Neural progenitor cell (in vitro differentiated cells): ENCODE measurements at regions not wholly inside any gene's neighbourhood (a gene's known extent, or its start where the extent isn't known, plus 50 kb on each side); places are given as distances from the start of the nearest gene placed in this dataset.

Experiments
- EZH2 ChIP-seq: fragments of 200-600 bp; sonication (generic); IDR thresholded peaks from 2 replicates; pipeline ENCODE4 v1.6.1; 2017; ENCODE audit warnings: antibody characterized with exemption, mild to moderate bottlenecking, moderate library complexity
- TF ChIP-seq, protein P1 (sequence below): fragments of 200-600 bp; sonication (generic); IDR thresholded peaks from 2 replicates; pipeline ENCODE4 v1.5.1; 2017; ENCODE audit warnings: antibody characterized with exemption, mild to moderate bottlenecking

DNA sequence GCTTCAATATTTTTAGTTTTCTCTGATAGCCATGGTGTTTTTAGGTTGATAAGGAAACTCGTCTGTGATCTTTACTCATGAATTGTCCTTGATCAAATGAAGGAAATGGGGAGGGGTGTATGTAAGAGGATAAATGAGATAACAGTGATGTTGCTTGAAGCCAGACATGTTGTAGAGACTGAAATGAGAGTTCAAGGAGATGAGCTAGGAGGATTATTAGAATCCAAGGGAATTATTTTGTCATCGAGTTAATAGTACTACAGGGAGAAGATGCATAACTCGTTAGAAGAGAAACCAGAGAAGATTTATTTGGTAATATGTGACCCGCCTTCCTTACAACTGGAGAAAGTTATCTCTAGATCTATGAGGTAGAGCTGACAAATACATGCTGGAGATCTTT, 371.3 kb upstream of the DDHD1 start:
- TF ChIP-seq, protein P1, sequence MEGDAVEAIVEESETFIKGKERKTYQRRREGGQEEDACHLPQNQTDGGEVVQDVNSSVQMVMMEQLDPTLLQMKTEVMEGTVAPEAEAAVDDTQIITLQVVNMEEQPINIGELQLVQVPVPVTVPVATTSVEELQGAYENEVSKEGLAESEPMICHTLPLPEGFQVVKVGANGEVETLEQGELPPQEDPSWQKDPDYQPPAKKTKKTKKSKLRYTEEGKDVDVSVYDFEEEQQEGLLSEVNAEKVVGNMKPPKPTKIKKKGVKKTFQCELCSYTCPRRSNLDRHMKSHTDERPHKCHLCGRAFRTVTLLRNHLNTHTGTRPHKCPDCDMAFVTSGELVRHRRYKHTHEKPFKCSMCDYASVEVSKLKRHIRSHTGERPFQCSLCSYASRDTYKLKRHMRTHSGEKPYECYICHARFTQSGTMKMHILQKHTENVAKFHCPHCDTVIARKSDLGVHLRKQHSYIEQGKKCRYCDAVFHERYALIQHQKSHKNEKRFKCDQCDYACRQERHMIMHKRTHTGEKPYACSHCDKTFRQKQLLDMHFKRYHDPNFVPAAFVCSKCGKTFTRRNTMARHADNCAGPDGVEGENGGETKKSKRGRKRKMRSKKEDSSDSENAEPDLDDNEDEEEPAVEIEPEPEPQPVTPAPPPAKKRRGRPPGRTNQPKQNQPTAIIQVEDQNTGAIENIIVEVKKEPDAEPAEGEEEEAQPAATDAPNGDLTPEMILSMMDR, result no peak
- TF ChIP-seq EZH2, result no peak
